NT2/D1 (cell line): ENCODE measurements at regions not wholly inside any gene's neighbourhood (a gene's known extent, or its start where the extent isn't known, plus 50 kb on each side); places are given as distances from the start of the nearest gene placed in this dataset.

Source experiments
- SUZ12 ChIP-seq: IDR thresholded peaks from 2 replicates; pipeline ENCODE4 v1.6.1; 2011; ENCODE audit not compliant: insufficient read length, insufficient read depth; ENCODE audit errors: extremely low read depth
- YY1 ChIP-seq: IDR thresholded peaks from 2 replicates; pipeline ENCODE4 v1.6.1; 2011; ENCODE audit not compliant: insufficient read length, insufficient read depth
- ZNF274 ChIP-seq: IDR thresholded peaks from 2 replicates; pipeline ENCODE4 v1.6.1; 2011; ENCODE audit warnings: mild to moderate bottlenecking, low read depth, low read length

GRCh38 chr7:18361756-18362155, 133.8 kb upstream of the HDAC9 start:
- TF ChIP-seq ZNF274 (no peak), YY1 (no peak), SUZ12 (no peak)
